ENCODE measurements at regions not wholly inside any gene's neighbourhood (a gene's known extent, or its start where the extent isn't known, plus 50 kb on each side); places are given as distances from the start of the nearest gene placed in this dataset.

DNA sequence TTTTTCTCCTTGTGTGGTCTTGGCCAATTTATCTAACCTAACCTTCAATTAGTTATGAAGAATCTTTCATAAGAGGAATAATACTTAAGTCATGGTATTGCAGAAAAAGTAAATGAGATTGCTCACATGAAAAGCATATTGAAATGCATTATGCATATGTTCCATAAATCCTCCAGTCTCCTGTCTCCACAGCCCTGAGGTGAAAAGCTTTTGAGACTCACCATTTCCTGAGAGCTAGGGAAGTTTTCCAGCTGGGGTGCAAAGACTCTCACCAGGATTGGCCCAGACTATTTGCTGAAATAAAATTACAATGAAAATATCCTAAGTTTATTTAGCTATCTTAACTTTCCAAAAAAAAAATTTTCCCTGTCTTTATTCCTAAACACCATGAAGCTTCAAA, 723.8 kb upstream of the FLRT2 start:
- ATAC-seq (ENCODE audit: poor library complexity) (no peak), DNase-seq (no peak)
- no peak overlapping the region for H3K4me3 ChIP-seq (ENCODE audit: low read length)
- Mint-ChIP-seq H3K9me3 (peaks cover 12% of the 10 kb centered on the region), H3K4me3 (no peak overlapping the region), H3K4me1 (ENCODE audit: low read depth) (no peaks in the 10 kb centered on the region), H3K27ac (no peak overlapping the region), H3K27me3 (no peaks in the 10 kb centered on the region), H3K36me3 (ENCODE audit: low read depth) (no peaks in the 10 kb centered on the region)
- H3K9me3 ChIP-seq (ENCODE audit: control insufficient read depth in 1 of 2, insufficient read depth in 1 of 2, low read length in 2 of 2): no peaks in the 10 kb centered on the region
- POLR2A ChIA-PET: no interaction called here
- no peak overlapping the region for H3K27ac ChIP-seq (ENCODE audit: low read depth in 1 of 2, low read length in 2 of 2)
- H3K27me3 ChIP-seq (ENCODE audit: control insufficient read depth in 1 of 2, insufficient read depth in 2 of 2, low read length in 2 of 2): no peaks in the 10 kb centered on the region
- H3K36me3 ChIP-seq (ENCODE audit: insufficient read depth, low read length): no peaks in the 10 kb centered on the region
- H3K4me1 ChIP-seq (ENCODE audit: insufficient read depth, low read length): no peaks in the 10 kb centered on the region
- TF ChIP-seq, protein P1, sequence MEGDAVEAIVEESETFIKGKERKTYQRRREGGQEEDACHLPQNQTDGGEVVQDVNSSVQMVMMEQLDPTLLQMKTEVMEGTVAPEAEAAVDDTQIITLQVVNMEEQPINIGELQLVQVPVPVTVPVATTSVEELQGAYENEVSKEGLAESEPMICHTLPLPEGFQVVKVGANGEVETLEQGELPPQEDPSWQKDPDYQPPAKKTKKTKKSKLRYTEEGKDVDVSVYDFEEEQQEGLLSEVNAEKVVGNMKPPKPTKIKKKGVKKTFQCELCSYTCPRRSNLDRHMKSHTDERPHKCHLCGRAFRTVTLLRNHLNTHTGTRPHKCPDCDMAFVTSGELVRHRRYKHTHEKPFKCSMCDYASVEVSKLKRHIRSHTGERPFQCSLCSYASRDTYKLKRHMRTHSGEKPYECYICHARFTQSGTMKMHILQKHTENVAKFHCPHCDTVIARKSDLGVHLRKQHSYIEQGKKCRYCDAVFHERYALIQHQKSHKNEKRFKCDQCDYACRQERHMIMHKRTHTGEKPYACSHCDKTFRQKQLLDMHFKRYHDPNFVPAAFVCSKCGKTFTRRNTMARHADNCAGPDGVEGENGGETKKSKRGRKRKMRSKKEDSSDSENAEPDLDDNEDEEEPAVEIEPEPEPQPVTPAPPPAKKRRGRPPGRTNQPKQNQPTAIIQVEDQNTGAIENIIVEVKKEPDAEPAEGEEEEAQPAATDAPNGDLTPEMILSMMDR (IDR thresholded peaks at IDR 0.05): no peak
- intact Hi-C loops (cut with DNase I, micrococcal nuclease): no loop called here
- CTCF ChIA-PET: no interaction called here

GRCh38 chr14:84806622-84807021, 723.3 kb upstream of the FLRT2 start:
- Histone ChIP-seq H3K4me1 (ENCODE audit: insufficient read depth, low read length) (no peaks in the 10 kb centered on the region), H3K27me3 (ENCODE audit: control insufficient read depth in 1 of 2, insufficient read depth in 2 of 2, low read length in 2 of 2) (no peaks in the 10 kb centered on the region), H3K36me3 (ENCODE audit: insufficient read depth, low read length) (no peaks in the 10 kb centered on the region), H3K27ac (ENCODE audit: low read depth in 1 of 2, low read length in 2 of 2) (no peak overlapping the region), H3K4me3 (ENCODE audit: low read length) (no peak overlapping the region), H3K9me3 (ENCODE audit: control insufficient read depth in 1 of 2, insufficient read depth in 1 of 2, low read length in 2 of 2) (no peaks in the 10 kb centered on the region)
- H3K4me1 Mint-ChIP-seq (ENCODE audit: low read depth): no peaks in the 10 kb centered on the region
- H3K27ac Mint-ChIP-seq: no peak overlapping the region
- ATAC-seq (ENCODE audit: poor library complexity) (no peak), DNase-seq (no peak)
- TF ChIP-seq, protein P1 (IDR thresholded peaks at IDR 0.05): no peak
- CTCF ChIA-PET: no interaction called here
- H3K27me3 Mint-ChIP-seq: no peaks in the 10 kb centered on the region
- intact Hi-C loops (cut with DNase I, micrococcal nuclease): no loop called here
- H3K36me3 Mint-ChIP-seq (ENCODE audit: low read depth): no peaks in the 10 kb centered on the region
- POLR2A ChIA-PET: no interaction called here
- H3K4me3 Mint-ChIP-seq: no peak overlapping the region
- peaks cover 12% of the 10 kb centered on the region for H3K9me3 Mint-ChIP-seq

- CTCF ChIA-PET: no interaction called here
- peaks cover 9% of the 10 kb centered on the region for H3K9me3 Mint-ChIP-seq
- Histone ChIP-seq H3K27ac (ENCODE audit: low read depth in 1 of 2, low read length in 2 of 2) (no peak overlapping the region), H3K9me3 (ENCODE audit: control insufficient read depth in 1 of 2, insufficient read depth in 1 of 2, low read length in 2 of 2) (no peaks in the 10 kb centered on the region), H3K27me3 (ENCODE audit: control insufficient read depth in 1 of 2, insufficient read depth in 2 of 2, low read length in 2 of 2) (no peaks in the 10 kb centered on the region), H3K4me3 (ENCODE audit: low read length) (no peak overlapping the region), H3K36me3 (ENCODE audit: insufficient read depth, low read length) (no peaks in the 10 kb centered on the region), H3K4me1 (ENCODE audit: insufficient read depth, low read length) (no peaks in the 10 kb centered on the region)
- intact Hi-C loops (cut with DNase I, micrococcal nuclease): no loop called here
- no peak overlapping the region for H3K4me3 Mint-ChIP-seq
- DNase-seq: no peak
- no peak for ATAC-seq (ENCODE audit: poor library complexity)
- TF ChIP-seq, protein P1 (IDR thresholded peaks at IDR 0.05): no peak
- H3K27me3 Mint-ChIP-seq: no peaks in the 10 kb centered on the region
- no peak overlapping the region for H3K27ac Mint-ChIP-seq
- POLR2A ChIA-PET: no interaction called here
- no peaks in the 10 kb centered on the region for H3K4me1 Mint-ChIP-seq (ENCODE audit: low read depth)
- H3K36me3 Mint-ChIP-seq (ENCODE audit: low read depth): no peaks in the 10 kb centered on the region
Measured at GRCh38 chr14:84807673-84808072, 722.3 kb upstream of the FLRT2 start.

All from CD4-positive, alpha-beta T cell (primary cell).